K562 (cell line): ENCODE measurements at regions not wholly inside any gene's neighbourhood (a gene's known extent, or its start where the extent isn't known, plus 50 kb on each side); places are given as distances from the start of the nearest gene placed in this dataset.

Experiments used
- ESRRA ChIP-seq: fragments of 450-650 bp; IDR thresholded peaks from 2 replicates; pipeline ENCODE4 v1.6.1; 2014; ENCODE audit warnings: low read depth, mild to moderate bottlenecking, moderate library complexity, borderline replicate concordance
- MAX ChIP-seq: sonication (generic); formaldehyde crosslinking; IDR thresholded peaks from 2 replicates; pipeline ENCODE4 v1.9.0; 2022; ENCODE audit warnings: mild to moderate bottlenecking, missing genetic modification reagents
- NFYB ChIP-seq: IDR thresholded peaks from 2 replicates; pipeline ENCODE4 v1.6.1; 2011; ENCODE audit warnings: mild to moderate bottlenecking, moderate library complexity; ENCODE audit not compliant: insufficient read length; ENCODE audit errors: extremely low read depth
- POLR3A ChIP-seq: IDR thresholded peaks from 2 replicates; pipeline ENCODE4 v1.6.1; 2011; ENCODE audit warnings: borderline replicate concordance, mild to moderate bottlenecking, moderate library complexity; ENCODE audit not compliant: insufficient read length, insufficient read depth; ENCODE audit errors: extremely low read depth
- PRDM10 ChIP-seq: fragments of 450-650 bp; IDR thresholded peaks from 2 replicates; pipeline ENCODE4 v1.6.1; 2018; ENCODE audit not compliant: partially characterized antibody
- RBM25 ChIP-seq: fragments of 200-400 bp; formaldehyde crosslinking; IDR thresholded peaks from 2 replicates; pipeline ENCODE4 v1.6.1; 2018; ENCODE audit warnings: low read length, low read depth, moderate library complexity; ENCODE audit not compliant: severe bottlenecking
- RREB1 ChIP-seq: fragments of 250-450 bp; sonication (Bioruptor Pico); IDR thresholded peaks from 2 replicates; pipeline ENCODE4 v1.4.0; 2020
- SRSF9 ChIP-seq: fragments of 200-400 bp; formaldehyde crosslinking; IDR thresholded peaks from 2 replicates; pipeline ENCODE4 v1.6.1; 2017; ENCODE audit warnings: low read depth, low read length, borderline replicate concordance
- TAF9B ChIP-seq: fragments of 450-650 bp; IDR thresholded peaks from 2 replicates; pipeline ENCODE4 v1.6.1; 2018; ENCODE audit warnings: mild to moderate bottlenecking; ENCODE audit not compliant: partially characterized antibody
- YY1 ChIP-seq, 3 experiments: IDR thresholded peaks; 2 replicates each; pipeline ENCODE4 v1.6.1; 2011; ENCODE audit warnings: low read length in 2 of 3, mild to moderate bottlenecking in 2 of 3, moderate library complexity in 2 of 3, borderline replicate concordance in 1 of 3, control low read depth in 1 of 3, low read depth in 1 of 3; ENCODE audit not compliant: insufficient read depth in 3 of 3, insufficient replicate concordance in 2 of 3, control insufficient read depth in 1 of 3, insufficient read length in 1 of 3; ENCODE audit errors: extremely low read depth in 1 of 3
- ZNF23 ChIP-seq: fragments of 250-450 bp; sonication (Bioruptor Pico); IDR thresholded peaks from 2 replicates; pipeline ENCODE4 v1.4.0; 2020; ENCODE audit warnings: mild to moderate bottlenecking
- ZNF431 ChIP-seq: sonication (generic); formaldehyde crosslinking; IDR thresholded peaks from 2 replicates; pipeline ENCODE4 v1.8.0; 2022; ENCODE audit warnings: mild to moderate bottlenecking, missing genetic modification reagents
- ZNF436 ChIP-seq: fragments of 250-450, 450-650 bp; sonication (Bioruptor Pico); formaldehyde crosslinking; IDR thresholded peaks from 2 replicates; pipeline ENCODE4 v1.7.0; 2020; ENCODE audit warnings: mild to moderate bottlenecking
- ZNF445 ChIP-seq: fragments of 250-450 bp; sonication (Bioruptor Pico); IDR thresholded peaks from 2 replicates; pipeline ENCODE4 v1.4.0; 2020; ENCODE audit warnings: low read depth, mild to moderate bottlenecking, moderate library complexity

- no peak for TF ChIP-seq RREB1 (CRISPR knock-in tag)
- no peak for TF ChIP-seq ZNF431 (CRISPR knock-in tag)
- TF ChIP-seq MAX: no peak
- TF ChIP-seq ZNF436 (CRISPR knock-in tag): peak; percentile 30; the same call in 1 of the 2 replicates
- TF ChIP-seq YY1 (IDR thresholded peaks at IDR 0.05; ENCODE audit: borderline replicate concordance in 1 of 3, control insufficient read depth in 1 of 3, extremely low read depth in 1 of 3, insufficient read depth in 3 of 3, insufficient read length in 1 of 3, insufficient replicate concordance in 2 of 3, low read depth in 1 of 3, low read length in 2 of 3): peak in 1 of 3 experiments; percentile 58
- TF ChIP-seq RBM25: peak; percentile 29
- TF ChIP-seq ZNF23 (CRISPR knock-in tag): no peak
- no peak for TF ChIP-seq POLR3A
- no peak for TF ChIP-seq SRSF9
- TF ChIP-seq ZNF445 (CRISPR knock-in tag): no peak
- TF ChIP-seq TAF9B: no peak
- TF ChIP-seq ESRRA: no peak
- no peak for TF ChIP-seq PRDM10
- no peak for TF ChIP-seq NFYB
Observed at GRCh38 chr20:58086763-58087561, 141.5 kb downstream of the ANKRD60 start (continued).
